ENCODE measurements at regions not wholly inside any gene's neighbourhood (a gene's known extent, or its start where the extent isn't known, plus 50 kb on each side); places are given as distances from the start of the nearest gene placed in this dataset.

GRCh38 chr14:105855246-105855892 lies 329.0 kb downstream of the TMEM121 start:
- H3K36me3 ChIP-seq = no peaks in the 10 kb centered on the region
- intact Hi-C loops (cut with DNase I; ENCODE audit: low total_unique reads) (no loop called here), in situ Hi-C loops (cut with MboI; ENCODE audit: low pct_ligation_motif_present in 1 of 4, low pct_unique_long_range_greater_than_20kb in 1 of 4, low sequenced_read_pairs in 3 of 4) (no loop called here)
- DNase-seq = no peak
- TF ChIP-seq POLR2AphosphoS5 (IDR thresholded peaks at IDR 0.05) = no peak
- TF ChIP-seq CTCF (IDR thresholded peaks at IDR 0.05) = no peak
- no peak for TF ChIP-seq POLR2A (IDR thresholded peaks at IDR 0.05)
- TF ChIP-seq EP300 (IDR thresholded peaks at IDR 0.05; ENCODE audit: low read depth) = no peak
- H3K9me3 ChIP-seq = no peaks in the 10 kb centered on the region
- WGBS, 2 donors (ENCODE audit: low coverage in 1 of 2) = 86% methylated on average over 29 of the region's 35 CpGs; no CpG with 5 or more reads in 1 of the 2 donors
- no peak overlapping the region for H3K4me3 ChIP-seq
- H3K27ac ChIP-seq = no peak overlapping the region
- H3K4me1 ChIP-seq = no peaks in the 10 kb centered on the region
- H3K27me3 ChIP-seq = no peaks in the 10 kb centered on the region

- in situ Hi-C loops (cut with MboI; ENCODE audit: low pct_ligation_motif_present in 1 of 4, low pct_unique_long_range_greater_than_20kb in 1 of 4, low sequenced_read_pairs in 3 of 4) = no loop called here
- no peak overlapping the region for H3K4me3 ChIP-seq
- TF ChIP-seq POLR2A (IDR thresholded peaks at IDR 0.05) (no peak), POLR2AphosphoS5 (IDR thresholded peaks at IDR 0.05) (no peak), CTCF (IDR thresholded peaks at IDR 0.05) (no peak), EP300 (IDR thresholded peaks at IDR 0.05; ENCODE audit: low read depth) (no peak)
- 83% methylated on average over 28 of the region's 28 CpGs; no CpG with 5 or more reads in 1 of the 2 donors for WGBS, 2 donors (ENCODE audit: low coverage in 1 of 2)
- H3K27me3 ChIP-seq = no peaks in the 10 kb centered on the region
- DNase-seq = peak; percentile 7
- intact Hi-C loops (cut with DNase I; ENCODE audit: low total_unique reads) = no loop called here
- H3K36me3 ChIP-seq = no peaks in the 10 kb centered on the region
- H3K4me1 ChIP-seq = no peaks in the 10 kb centered on the region
- no peaks in the 10 kb centered on the region for H3K9me3 ChIP-seq
- no peak overlapping the region for H3K27ac ChIP-seq
Observed at GRCh38 chr14:105855893-105856675, 329.7 kb downstream of the TMEM121 start.

- WGBS, 2 donors (ENCODE audit: low coverage in 1 of 2) = 76% methylated on average over 2 of the region's 2 CpGs; no CpG with 5 or more reads in 1 of the 2 donors
- no peak for TF ChIP-seq POLR2A (IDR thresholded peaks at IDR 0.05)
- TF ChIP-seq POLR2AphosphoS5 (IDR thresholded peaks at IDR 0.05) = no peak
- TF ChIP-seq EP300 (IDR thresholded peaks at IDR 0.05; ENCODE audit: low read depth) = no peak
- TF ChIP-seq CTCF (IDR thresholded peaks at IDR 0.05) = no peak
- Histone ChIP-seq H3K4me3 (no peak overlapping the region), H3K4me1 (no peaks in the 10 kb centered on the region), H3K36me3 (no peaks in the 10 kb centered on the region), H3K27ac (no peak overlapping the region), H3K27me3 (no peaks in the 10 kb centered on the region), H3K9me3 (no peaks in the 10 kb centered on the region)
- intact Hi-C loops (cut with DNase I; ENCODE audit: low total_unique reads) (no loop called here), in situ Hi-C loops (cut with MboI; ENCODE audit: low pct_ligation_motif_present in 1 of 4, low pct_unique_long_range_greater_than_20kb in 1 of 4, low sequenced_read_pairs in 3 of 4) (no loop called here)
- peak; percentile 4 for DNase-seq
Observed at GRCh38 chr14:105856676-105857219, 330.4 kb downstream of the TMEM121 start.

GRCh38 chr14:105857220-105857825 lies 330.9 kb downstream of the TMEM121 start:
- peak; percentile 5 for DNase-seq
- H3K27me3 ChIP-seq = no peaks in the 10 kb centered on the region
- intact Hi-C loops (cut with DNase I; ENCODE audit: low total_unique reads) = no loop called here
- no peak overlapping the region for H3K27ac ChIP-seq
- 50% methylated on average over 1 of the region's 1 CpG; no CpG with 5 or more reads in 1 of the 2 donors for WGBS, 2 donors (ENCODE audit: low coverage in 1 of 2)
- in situ Hi-C loops (cut with MboI; ENCODE audit: low pct_ligation_motif_present in 1 of 4, low pct_unique_long_range_greater_than_20kb in 1 of 4, low sequenced_read_pairs in 3 of 4) = no loop called here
- H3K36me3 ChIP-seq = no peaks in the 10 kb centered on the region
- no peaks in the 10 kb centered on the region for H3K9me3 ChIP-seq
- TF ChIP-seq EP300 (IDR thresholded peaks at IDR 0.05; ENCODE audit: low read depth) = no peak
- TF ChIP-seq CTCF (IDR thresholded peaks at IDR 0.05) = no peak
- TF ChIP-seq POLR2AphosphoS5 (IDR thresholded peaks at IDR 0.05) = no peak
- no peak for TF ChIP-seq POLR2A (IDR thresholded peaks at IDR 0.05)
- no peaks in the 10 kb centered on the region for H3K4me1 ChIP-seq
- H3K4me3 ChIP-seq = no peak overlapping the region
